ENCODE measurements at regions not wholly inside any gene's neighbourhood (a gene's known extent, or its start where the extent isn't known, plus 50 kb on each side); places are given as distances from the start of the nearest gene placed in this dataset.

- TF ChIP-seq CCAR2 (IDR thresholded peaks at IDR 0.05; ENCODE audit: low read depth, low read length) = no peak
- TF ChIP-seq, protein P1, sequence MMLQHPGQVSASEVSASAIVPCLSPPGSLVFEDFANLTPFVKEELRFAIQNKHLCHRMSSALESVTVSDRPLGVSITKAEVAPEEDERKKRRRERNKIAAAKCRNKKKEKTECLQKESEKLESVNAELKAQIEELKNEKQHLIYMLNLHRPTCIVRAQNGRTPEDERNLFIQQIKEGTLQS (IDR thresholded peaks at IDR 0.05) = no peak
- TF ChIP-seq, protein P1 (CRISPR knock-in tag; conservative IDR thresholded peaks at IDR 0.05) = no peak
Observed at GRCh38 chr15:96638793-96639192, 308.3 kb downstream of the NR2F2 start (continued).

DNA sequence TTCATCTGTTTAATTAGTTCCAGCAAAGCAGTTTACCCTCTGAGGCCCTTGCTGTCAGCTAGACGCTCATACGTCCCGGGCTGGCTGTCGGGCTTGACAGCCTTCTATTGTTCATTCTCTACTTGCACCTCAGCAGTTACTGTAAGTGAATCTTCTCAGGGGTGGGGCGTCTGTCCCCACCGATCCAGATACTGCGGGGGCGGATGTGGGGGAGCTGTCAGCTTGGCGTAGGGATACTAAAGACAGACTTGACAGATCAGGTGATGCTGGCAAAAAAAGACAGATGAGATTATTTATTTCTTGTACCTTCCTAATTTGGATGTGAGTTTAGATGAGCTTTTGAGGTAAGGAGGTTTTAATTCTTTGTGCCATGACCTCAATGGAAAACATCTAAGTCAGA lies 315.3 kb downstream of the NR2F2 start:
- H3K36me3 ChIP-seq (ENCODE audit: control insufficient read depth, insufficient read depth, low read length) = no peaks in the 10 kb centered on the region
- DNase-seq (ENCODE audit: extremely low read depth in 1 of 4, low spot score in 3 of 4) = no peak
- no peak overlapping the region for H3K4me2 ChIP-seq (ENCODE audit: insufficient read depth, low read length)
- in situ Hi-C loops (cut with MboI) (no loop called here), intact Hi-C loops (cut with micrococcal nuclease) (no loop called here)
- no TSS peak for BruUV-seq (replicated peaks)
- no peak overlapping the region for H3K27ac ChIP-seq (ENCODE audit: extremely low read depth, low read depth, low read length)
- no peaks in the 10 kb centered on the region for H3K4me1 ChIP-seq (replicated peaks in 1 of 2; ENCODE audit: control insufficient read depth in 2 of 2, insufficient read depth in 2 of 2, low read length in 2 of 2)
- no peak for FAIRE-seq
- POLR2A ChIA-PET = no interaction called here
- no peaks in the 10 kb centered on the region for H3K79me2 ChIP-seq (ENCODE audit: control insufficient read depth, insufficient read depth, low read length)
- TF ChIP-seq EGR1 (conservative IDR thresholded peaks at IDR 0.05) = peak; percentile 32; the same call in 1 of the 2 replicates
- TF ChIP-seq, protein P2, sequence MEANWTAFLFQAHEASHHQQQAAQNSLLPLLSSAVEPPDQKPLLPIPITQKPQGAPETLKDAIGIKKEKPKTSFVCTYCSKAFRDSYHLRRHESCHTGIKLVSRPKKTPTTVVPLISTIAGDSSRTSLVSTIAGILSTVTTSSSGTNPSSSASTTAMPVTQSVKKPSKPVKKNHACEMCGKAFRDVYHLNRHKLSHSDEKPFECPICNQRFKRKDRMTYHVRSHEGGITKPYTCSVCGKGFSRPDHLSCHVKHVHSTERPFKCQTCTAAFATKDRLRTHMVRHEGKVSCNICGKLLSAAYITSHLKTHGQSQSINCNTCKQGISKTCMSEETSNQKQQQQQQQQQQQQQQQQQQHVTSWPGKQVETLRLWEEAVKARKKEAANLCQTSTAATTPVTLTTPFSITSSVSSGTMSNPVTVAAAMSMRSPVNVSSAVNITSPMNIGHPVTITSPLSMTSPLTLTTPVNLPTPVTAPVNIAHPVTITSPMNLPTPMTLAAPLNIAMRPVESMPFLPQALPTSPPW (CRISPR knock-in tag; IDR thresholded peaks at IDR 0.05) = no peak
- WGBS (ENCODE audit: insufficient coverage, low coverage, missing lambda C conversion rate) = 2% methylated on average over 9 of the region's 9 CpGs
- 0 out of 5 replicates have a peak, but pooled peaks cover 0 to 2% of the 10 kb centered on the region in 2 experiments for H3K27me3 ChIP-seq (ENCODE audit: control insufficient read depth in 2 of 2, insufficient read depth in 2 of 2, low read length in 2 of 2)
- H4K20me1 ChIP-seq (replicated peaks; ENCODE audit: control insufficient read depth, insufficient read depth, low read length) = no peaks in the 10 kb centered on the region
- CTCF ChIA-PET (ENCODE audit: low intra/inter-chr PET ratio) = no interaction called here
- H3K9me3 ChIP-seq (replicated peaks; ENCODE audit: control insufficient read depth, insufficient read depth, low read depth, low read length) = no peaks in the 10 kb centered on the region
- no peak overlapping the region for H2AFZ ChIP-seq (ENCODE audit: low read depth, low read length)
- no peaks in the 10 kb centered on the region for H3K9me1 ChIP-seq (ENCODE audit: control insufficient read depth, insufficient read depth, low read length)
- H3K9ac ChIP-seq (ENCODE audit: insufficient read depth in 1 of 2, low read depth in 2 of 2, low read length in 2 of 2) = no peak overlapping the region
- no peak for ATAC-seq
- no peak overlapping the region for H3K4me3 ChIP-seq

Measured in K562 (cell line).